GM19240 (cell line): ENCODE measurements at regions not wholly inside any gene's neighbourhood (a gene's known extent, or its start where the extent isn't known, plus 50 kb on each side); places are given as distances from the start of the nearest gene placed in this dataset.
A peak's percentile ranks its signal among the peaks of the same experiment; 100 is the strongest.

Experiments
- DNase-seq: peaks from one replicate; pipeline ENCODE4 v3.0.0; 2011; ENCODE audit warnings: low spot score; ENCODE audit not compliant: insufficient read length

DNA sequence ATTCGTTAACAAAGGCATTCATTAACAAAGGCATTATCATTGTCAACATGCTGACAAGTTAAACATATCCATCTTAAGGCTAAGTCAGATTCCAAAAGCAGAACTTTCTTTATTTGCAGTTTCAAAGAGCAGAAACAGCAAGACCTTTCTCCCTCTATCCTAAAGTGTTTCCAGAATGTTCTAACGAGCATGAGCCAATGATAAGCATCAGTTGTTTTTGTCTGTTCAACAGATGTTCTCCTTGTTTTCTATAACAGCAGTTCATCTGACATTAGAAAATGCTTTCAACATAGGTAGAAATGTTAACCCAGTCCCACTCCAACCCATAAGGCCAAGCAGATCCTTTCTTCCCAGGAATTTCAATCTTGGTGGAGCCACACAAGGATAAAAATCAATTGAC, 77.6 kb upstream of the POMGNT2 start:
- DNase-seq: no peak

- peak; percentile 14 for DNase-seq
Measured at GRCh38 chr3:43181202-43181821, 75.4 kb upstream of the POMGNT2 start.

- DNase-seq: no peak
Measured at GRCh38 chr3:43180694-43181093, 74.8 kb upstream of the POMGNT2 start.

- DNase-seq: no peak
Measured at GRCh38 chr3:43180027-43180426, 74.1 kb upstream of the POMGNT2 start.

- DNase-seq: no peak
Measured at GRCh38 chr3:43178891-43179366, 73.0 kb upstream of the POMGNT2 start.

DNA sequence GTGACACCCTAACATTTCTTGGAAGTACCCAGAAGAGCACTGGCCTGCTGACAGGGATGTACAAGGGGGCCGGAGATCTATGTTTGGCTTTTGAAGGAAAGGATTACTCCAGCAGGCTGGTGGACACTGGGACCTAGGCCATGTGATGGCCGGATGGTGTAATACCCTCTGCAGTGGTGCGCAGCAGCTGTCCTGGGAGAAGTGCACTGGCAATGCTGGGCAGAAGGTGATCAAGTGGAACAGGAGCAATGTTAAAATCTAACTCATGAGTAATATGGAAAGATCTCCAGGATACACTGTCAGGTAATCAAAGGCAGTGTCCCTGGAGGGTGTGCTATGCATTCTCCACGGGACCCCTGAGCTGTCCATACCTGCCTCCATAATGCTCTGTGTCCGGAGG, 71.2 kb upstream of the POMGNT2 start:
- DNase-seq: no peak

DNA sequence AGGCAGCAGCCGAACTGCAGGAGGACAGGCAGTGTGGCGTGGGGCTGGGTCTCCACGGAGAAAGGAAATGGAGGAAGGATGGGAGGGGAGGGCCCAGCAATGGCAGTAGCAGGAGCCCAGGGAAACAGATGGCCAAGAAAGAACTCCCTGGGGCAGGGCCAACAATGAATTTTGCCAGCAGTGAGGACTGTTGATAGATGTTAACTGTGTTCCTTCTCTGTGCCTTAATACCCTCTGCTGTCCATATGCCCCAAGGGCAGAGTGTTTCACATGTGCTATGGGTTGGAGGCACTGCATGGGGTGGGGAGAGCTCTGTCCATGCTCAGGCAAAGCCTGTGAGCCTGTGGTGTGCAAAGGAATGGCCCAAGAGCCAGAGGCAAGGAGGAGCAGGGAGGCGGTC, 70.8 kb upstream of the POMGNT2 start:
- DNase-seq: no peak

- DNase-seq: no peak
Measured at GRCh38 chr3:43175541-43175940, 69.7 kb upstream of the POMGNT2 start.

DNA sequence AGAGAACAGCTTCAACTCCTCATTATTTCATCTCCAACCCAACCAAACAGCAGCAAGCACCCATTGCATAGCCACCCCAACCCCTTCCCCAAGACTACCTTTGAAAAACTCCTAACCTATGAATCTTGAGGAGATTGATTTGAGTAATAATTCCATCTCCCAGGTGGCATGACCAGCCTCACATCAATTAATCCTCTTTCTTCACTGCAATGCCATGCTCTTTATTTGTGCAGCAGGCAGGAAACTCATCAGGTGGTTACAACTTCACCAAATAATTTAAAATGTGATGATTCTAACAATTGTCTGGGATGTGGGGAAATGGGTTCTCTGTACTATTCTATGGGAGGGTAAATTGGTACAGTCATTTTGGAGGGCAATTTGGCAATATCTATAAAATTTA, 68.1 kb upstream of the POMGNT2 start:
- no peak for DNase-seq

DNA sequence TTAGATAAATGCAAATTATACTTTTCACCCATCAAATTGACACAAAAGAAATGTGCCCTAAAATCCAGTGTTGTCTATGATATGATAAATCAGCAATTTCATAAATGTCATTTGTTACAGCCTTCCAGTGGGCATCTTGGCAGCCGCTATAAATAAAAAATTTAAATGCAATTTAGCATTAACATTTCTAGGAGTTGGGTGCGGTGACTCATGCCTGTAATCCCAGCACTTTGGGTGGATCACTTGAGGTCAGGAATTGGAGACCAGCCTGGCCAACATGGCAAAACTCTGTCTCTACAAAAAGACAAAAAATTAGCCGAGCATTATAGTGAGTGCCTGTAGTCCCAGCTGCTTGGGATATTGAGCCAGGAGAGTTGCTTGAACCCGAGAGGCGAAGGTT, 65.9 kb upstream of the POMGNT2 start:
- no peak for DNase-seq

- DNase-seq: no peak
Measured at GRCh38 chr3:43170553-43170952, 64.7 kb upstream of the POMGNT2 start.

DNA sequence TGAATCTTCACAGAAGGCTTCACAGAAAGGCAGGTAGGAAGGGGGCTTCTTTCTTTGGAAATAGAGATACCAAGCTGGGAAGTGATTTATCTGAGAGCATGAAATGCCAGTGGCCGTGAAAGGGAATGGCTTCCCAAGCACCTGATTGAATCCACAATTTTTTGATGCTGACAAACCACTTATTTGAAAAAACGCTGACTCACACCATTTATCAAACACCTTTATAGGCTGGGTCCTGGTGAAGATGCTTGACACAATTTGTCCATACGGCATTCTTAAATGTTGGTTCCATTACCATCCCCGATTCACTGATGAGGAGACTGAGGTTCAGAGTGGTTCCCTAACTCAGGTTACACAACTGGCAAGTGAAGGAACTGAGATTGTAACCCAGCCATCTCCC, 64.1 kb upstream of the POMGNT2 start:
- DNase-seq: no peak

DNA sequence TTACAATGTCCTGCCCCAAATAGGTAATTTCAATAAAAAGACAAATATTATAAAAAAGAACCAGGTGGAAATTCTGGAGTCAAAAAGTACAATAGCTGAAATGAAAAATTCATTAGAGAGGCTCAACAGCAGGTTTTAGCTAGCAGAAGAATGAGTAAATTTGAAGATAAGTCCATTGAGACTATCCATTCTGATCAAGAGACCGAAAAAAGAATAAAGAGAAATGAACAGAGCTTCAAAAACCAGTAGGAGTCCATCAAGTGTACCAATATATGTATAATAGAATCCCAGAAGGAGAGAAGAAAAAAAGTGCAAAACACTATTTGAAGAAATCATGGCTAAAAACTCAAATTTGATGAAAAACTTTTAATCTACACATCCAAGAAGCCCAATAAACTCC, 60.5 kb upstream of the POMGNT2 start:
- no peak for DNase-seq

DNA sequence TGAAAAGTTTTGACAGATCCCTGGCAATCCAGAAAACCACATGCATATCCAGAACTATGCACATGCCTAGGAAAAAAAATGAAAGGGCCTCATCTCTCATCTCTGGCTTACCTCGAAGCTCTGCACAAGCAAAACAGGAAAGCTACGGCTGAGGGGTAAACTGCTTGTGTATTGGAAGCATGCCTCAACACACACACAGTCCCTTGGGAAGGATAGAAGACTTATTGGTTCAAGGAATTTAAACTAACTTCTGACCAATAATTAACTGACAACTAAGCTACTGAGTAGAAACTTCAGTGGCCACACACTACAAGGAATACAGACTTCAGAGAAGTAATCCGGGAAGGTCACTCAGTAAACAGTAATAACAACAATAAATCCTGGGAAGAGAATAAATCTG, 59.9 kb upstream of the POMGNT2 start:
- no peak for DNase-seq

GRCh38 chr3:43163895-43164493, 58.1 kb upstream of the POMGNT2 start:
- no peak for DNase-seq

GRCh38 chr3:43162230-43163084, 56.6 kb upstream of the POMGNT2 start:
- DNase-seq: no peak

GRCh38 chr3:43161684-43162229, 55.9 kb upstream of the POMGNT2 start:
- no peak for DNase-seq

GRCh38 chr3:43160664-43161063, 54.8 kb upstream of the POMGNT2 start:
- DNase-seq: no peak

DNA sequence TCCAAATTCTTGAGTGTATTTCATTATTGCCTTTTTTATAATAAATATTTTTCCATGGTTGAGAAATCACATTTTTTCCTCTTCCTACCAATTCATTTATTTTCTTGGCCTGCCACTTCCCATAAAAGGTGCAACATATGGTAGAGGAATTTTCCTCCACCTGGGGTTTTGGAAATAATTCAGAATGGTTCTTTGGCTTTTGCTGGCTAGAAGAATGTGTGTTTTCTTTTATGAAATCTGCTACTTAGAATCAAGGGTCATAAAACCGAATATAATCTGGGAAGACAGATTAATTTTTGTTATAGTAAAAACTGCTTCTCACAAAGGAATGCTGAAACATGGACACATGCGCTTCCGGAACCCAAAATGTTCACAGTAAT, 54.0 kb upstream of the POMGNT2 start:
- DNase-seq: no peak

- no peak for DNase-seq
Measured at GRCh38 chr3:43159131-43159875, 53.4 kb upstream of the POMGNT2 start.

DNA sequence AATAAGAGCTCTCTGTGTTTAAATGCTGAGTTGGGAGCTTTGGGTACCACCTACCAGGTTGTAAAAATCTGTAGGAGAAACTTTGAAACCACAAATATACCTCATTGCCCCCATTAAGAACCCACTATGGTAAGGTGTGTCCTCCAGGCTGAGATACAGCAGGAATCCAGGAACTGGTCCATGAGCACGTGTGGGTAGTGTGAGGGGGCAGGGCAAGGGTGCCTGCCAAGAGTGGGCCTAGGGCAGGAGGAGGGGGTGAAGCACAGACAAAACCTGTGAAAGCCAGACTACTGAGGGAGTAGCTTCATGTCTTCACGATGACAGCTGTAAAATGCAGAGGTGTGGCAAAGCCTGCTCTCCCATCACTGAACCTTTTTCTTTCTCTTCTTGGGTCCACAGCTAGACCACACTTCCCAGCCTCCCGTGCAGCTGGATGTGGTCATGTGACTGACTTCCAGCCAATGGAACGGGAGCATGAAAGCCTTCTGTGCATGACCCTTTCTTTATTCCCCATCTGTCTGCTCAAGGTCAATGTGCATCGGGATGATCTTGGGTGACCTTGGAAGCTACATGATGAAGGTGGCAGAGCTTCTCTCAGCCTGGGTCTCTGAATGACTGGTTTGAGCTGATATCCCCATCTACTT, 51.1 kb upstream of the POMGNT2 start:
- no peak for DNase-seq
